IMR-90 (cell line): ENCODE measurements at regions not wholly inside any gene's neighbourhood (a gene's known extent, or its start where the extent isn't known, plus 50 kb on each side); places are given as distances from the start of the nearest gene placed in this dataset.

Source experiments
- ATAC-seq: fragments of 200-7000 bp; cut with Tn5 transposase; 2 replicates; pipeline ENCODE4 v1.9.1; 2020; ENCODE audit warnings: low read depth, mild to moderate bottlenecking, moderate library complexity
- BruUV-seq: library from RNA; stranded (reverse); fragments of 400-500 nt; replicated peaks from 2 replicates; lab custom pipeline; 2021; lab: Mats Ljungman, UMichigan
- CTCF ChIA-PET: fragments of 300-600 bp; formaldehyde crosslinking; extraction: SDS; loops from one replicate; lab custom pipeline; 2021; ENCODE audit warnings: antibody characterized with exemption; lab: Yijun Ruan, JAX
- POLR2A ChIA-PET: fragments of 300-600 bp; sonication (Branson Sonifier 250); formaldehyde crosslinking; loops from one replicate; lab custom pipeline; 2022; ENCODE audit warnings: antibody characterized with exemption; ENCODE audit not compliant: unreplicated experiment; lab: Charles Lee
- DNase-seq: peaks from one replicate; pipeline ENCODE4 v3.0.0; 2013
- H2AFZ ChIP-seq: replicated peaks from 2 replicates; pipeline ENCODE3; 2013; ENCODE audit warnings: low read length, mild to moderate bottlenecking; ENCODE audit not compliant: poor library complexity
- H2AK5ac ChIP-seq: 2 replicates; pipeline ENCODE4 v1.6.1; 2013; ENCODE audit warnings: low read depth, low read length, inconsistent platforms
- H2AK9ac ChIP-seq: replicated peaks from 2 replicates; pipeline ENCODE3; 2013; ENCODE audit warnings: mild to moderate bottlenecking, low read depth, low read length, moderate library complexity; ENCODE audit not compliant: poor library complexity
- H2BK120ac ChIP-seq: 2 replicates; pipeline ENCODE4 v1.6.1; 2013; ENCODE audit warnings: low read depth, low read length, inconsistent platforms
- H2BK15ac ChIP-seq: 3 replicates; pipeline ENCODE4 v1.6.1; 2013; ENCODE audit warnings: low read depth, low read length, inconsistent platforms
- H2BK20ac ChIP-seq: 2 replicates; pipeline ENCODE4 v1.6.1; 2013; ENCODE audit warnings: low read depth, mild to moderate bottlenecking, inconsistent platforms, low read length, moderate library complexity
- H2BK5ac ChIP-seq: 2 replicates; pipeline ENCODE4 v1.6.1; 2013; ENCODE audit warnings: mild to moderate bottlenecking, low read depth, low read length, inconsistent platforms; ENCODE audit not compliant: poor library complexity, severe bottlenecking
- H3K14ac ChIP-seq: replicated peaks from 2 replicates; pipeline ENCODE4 v1.6.1; 2013; ENCODE audit warnings: low read depth, low read length, inconsistent platforms
- H3K18ac ChIP-seq: 2 replicates; pipeline ENCODE4 v1.6.1; 2013; ENCODE audit warnings: low read depth, low read length, control low read depth
- H3K23ac ChIP-seq: 2 replicates; pipeline ENCODE4 v1.6.1; 2013; ENCODE audit warnings: low read depth, low read length, inconsistent platforms
- H3K27ac ChIP-seq: 2 replicates; pipeline ENCODE4 v1.5.1; 2013; ENCODE audit warnings: mild to moderate bottlenecking, control low read depth, low read length; ENCODE audit not compliant: insufficient read depth
- H3K27me3 ChIP-seq: 2 replicates; pipeline ENCODE4 v1.6.1; 2013; ENCODE audit warnings: low read length; ENCODE audit not compliant: control insufficient read depth, insufficient read depth
- H3K36me3 ChIP-seq: 2 replicates; pipeline ENCODE4 v1.6.1; 2013; ENCODE audit warnings: low read length, mixed read lengths; ENCODE audit not compliant: control insufficient read depth, insufficient read depth
- H3K4ac ChIP-seq: 2 replicates; pipeline ENCODE4 v1.6.1; 2013; ENCODE audit warnings: low read depth, low read length, inconsistent platforms
- H3K4me1 ChIP-seq: 2 replicates; pipeline ENCODE4 v1.6.1; 2013; ENCODE audit warnings: low read length, mixed read lengths; ENCODE audit not compliant: control insufficient read depth, insufficient read depth
- H3K4me2 ChIP-seq: 2 replicates; pipeline ENCODE4 v1.6.1; 2013; ENCODE audit warnings: low read depth, mild to moderate bottlenecking, control low read depth, low read length, moderate library complexity
- H3K4me3 ChIP-seq: 2 replicates; pipeline ENCODE4 v1.5.1; 2013; ENCODE audit warnings: low read depth, mild to moderate bottlenecking, control low read depth, low read length, moderate library complexity; ENCODE audit not compliant: insufficient read depth
- H3K56ac ChIP-seq: 2 replicates; pipeline ENCODE4 v1.6.1; 2013; ENCODE audit warnings: low read length, inconsistent platforms; ENCODE audit not compliant: insufficient read depth; ENCODE audit errors: extremely low read depth
- H3K79me1 ChIP-seq, 2 experiments: 2 replicates each; pipeline ENCODE4 v1.6.1; 2013; ENCODE audit warnings: low read length in 2 of 2, inconsistent platforms in 1 of 2, low read depth in 1 of 2
- H3K9ac ChIP-seq: 2 replicates; pipeline ENCODE4 v1.6.1; 2013; ENCODE audit warnings: low read depth, low read length, control low read depth
- H3K9me1 ChIP-seq: 2 replicates; pipeline ENCODE4 v1.6.1; 2013; ENCODE audit warnings: low read length, inconsistent platforms; ENCODE audit not compliant: insufficient read depth
- H3K9me3 ChIP-seq: 2 replicates; pipeline ENCODE4 v1.6.1; 2013; ENCODE audit warnings: low read length; ENCODE audit not compliant: control insufficient read depth, insufficient read depth
- H4K20me1 ChIP-seq: 2 replicates; pipeline ENCODE4 v1.6.1; 2013; ENCODE audit warnings: low read length, inconsistent platforms; ENCODE audit not compliant: insufficient read depth
- H4K5ac ChIP-seq: 2 replicates; pipeline ENCODE4 v1.6.1; 2013; ENCODE audit warnings: mild to moderate bottlenecking, low read depth, low read length, control low read depth
- H4K8ac ChIP-seq, 2 experiments: 2 replicates each; pipeline ENCODE4 v1.6.1; 2013; ENCODE audit warnings: low read depth in 2 of 2, low read length in 2 of 2, control low read depth in 1 of 2, inconsistent platforms in 1 of 2
- H4K91ac ChIP-seq: 2 replicates; pipeline ENCODE4 v1.6.1; 2013; ENCODE audit warnings: low read depth, low read length, inconsistent platforms; ENCODE audit not compliant: insufficient read depth
- CEBPB ChIP-seq: IDR thresholded peaks from 2 replicates; pipeline ENCODE4 v1.6.1; 2012; ENCODE audit warnings: low read depth, low read length, improper control_type of control experiment
- FOS ChIP-seq: fragments of 150-350 bp; IDR thresholded peaks from 2 replicates; pipeline ENCODE4 v1.6.1; 2016; ENCODE audit warnings: low read depth, low read length
- POLR2A ChIP-seq: IDR thresholded peaks from 2 replicates; pipeline ENCODE4 v1.6.1; 2012; ENCODE audit warnings: mild to moderate bottlenecking, low read depth, low read length
- SMC3 ChIP-seq: fragments of 150-350 bp; IDR thresholded peaks from 2 replicates; pipeline ENCODE4 v1.6.1; 2016; ENCODE audit warnings: low read depth, mild to moderate bottlenecking, antibody characterized with exemption, low read length, moderate library complexity
- WGBS, 2 experiments: methylation state at CpG; one replicate each; pipeline versions ENCODE4 v1.1.5 to v1.1.7; 2013; ENCODE audit warnings: missing lambda C conversion rate in 2 of 2; ENCODE audit not compliant: insufficient read length in 1 of 2; ENCODE audit errors: extremely low coverage in 2 of 2; 5-methylcytosine and 5-hydroxymethylcytosine counted together
- dilution Hi-C: fragments of 300-500 bp; cut with HindIII; formaldehyde crosslinking; loops from one replicate; pipeline ENCODE4 v1.14.3; 2018; ENCODE audit warnings: low sequenced_read_pairs; ENCODE audit not compliant: unreplicated experiment
- in situ Hi-C: fragments of 300-500 bp; cut with MboI; formaldehyde crosslinking; loops from 3 replicates; pipeline ENCODE4 v1.14.3; 2019; ENCODE audit warnings: low sequenced_read_pairs, inconsistent platforms, mixed read lengths
- intact Hi-C: fragments of 100-400 bp; cut with micrococcal nuclease; formaldehyde crosslinking; loops from 2 replicates; pipeline ENCODE4 v1.10.0; 2022
- TF ChIP-seq, protein P1 (sequence below): fragments of 150-350 bp; IDR thresholded peaks from 2 replicates; pipeline ENCODE4 v1.6.1; 2016; ENCODE audit warnings: low read depth, mild to moderate bottlenecking, low read length, moderate library complexity, borderline replicate concordance
- TF ChIP-seq, protein P2 (sequence below): conservative IDR thresholded peaks from 2 replicates; pipeline ENCODE4 v1.5.1; 2012; ENCODE audit warnings: mild to moderate bottlenecking, low read depth, low read length, improper control_type of control experiment

DNA sequence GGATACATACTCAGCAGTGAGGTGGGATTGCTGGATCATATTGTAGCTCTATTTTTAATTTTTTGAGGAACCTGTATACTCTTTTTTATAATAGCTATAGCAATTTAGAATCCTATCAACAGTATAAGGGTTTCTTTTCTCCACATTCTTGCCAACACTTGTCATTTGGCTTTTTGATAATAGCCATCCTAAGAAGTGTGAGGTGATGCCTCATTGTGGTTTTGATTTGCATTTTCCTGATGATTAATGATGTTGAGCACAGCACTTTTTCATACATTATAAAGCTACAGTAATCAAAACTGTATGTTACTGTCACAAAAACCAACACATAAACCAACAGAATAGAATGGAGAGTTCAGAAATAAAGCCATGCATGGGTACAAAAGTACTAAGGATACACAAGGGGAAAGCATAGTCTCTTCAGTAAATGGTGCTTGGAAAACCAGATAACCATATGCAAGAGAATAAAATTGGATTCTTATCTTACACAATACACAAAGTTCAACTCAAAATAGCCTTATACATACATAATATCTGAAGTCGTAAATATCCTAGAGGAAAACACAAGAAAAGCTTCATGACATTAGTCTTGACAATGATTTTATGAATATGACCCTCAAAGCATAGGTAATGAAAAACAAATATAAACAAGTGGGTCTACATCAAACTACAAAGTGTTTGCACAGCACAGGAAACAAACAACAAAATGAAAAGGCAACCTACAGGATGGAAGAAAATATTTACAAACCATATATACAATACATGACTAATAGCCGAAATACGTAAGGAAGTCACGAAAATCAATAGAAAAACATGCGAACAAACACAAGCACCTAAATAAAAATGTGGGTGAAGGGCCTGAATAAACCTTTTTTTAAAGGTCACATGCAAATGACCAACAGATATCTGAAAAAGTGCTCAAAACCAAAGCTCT, 287.8 kb upstream of the DAB2 start:
- ATAC-seq = no peak
- TF ChIP-seq FOS (no peak), POLR2A (no peak), CEBPB (no peak), SMC3 (no peak)
- TF ChIP-seq, protein P1, sequence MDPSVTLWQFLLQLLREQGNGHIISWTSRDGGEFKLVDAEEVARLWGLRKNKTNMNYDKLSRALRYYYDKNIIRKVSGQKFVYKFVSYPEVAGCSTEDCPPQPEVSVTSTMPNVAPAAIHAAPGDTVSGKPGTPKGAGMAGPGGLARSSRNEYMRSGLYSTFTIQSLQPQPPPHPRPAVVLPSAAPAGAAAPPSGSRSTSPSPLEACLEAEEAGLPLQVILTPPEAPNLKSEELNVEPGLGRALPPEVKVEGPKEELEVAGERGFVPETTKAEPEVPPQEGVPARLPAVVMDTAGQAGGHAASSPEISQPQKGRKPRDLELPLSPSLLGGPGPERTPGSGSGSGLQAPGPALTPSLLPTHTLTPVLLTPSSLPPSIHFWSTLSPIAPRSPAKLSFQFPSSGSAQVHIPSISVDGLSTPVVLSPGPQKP = no peak
- TF ChIP-seq, protein P2, sequence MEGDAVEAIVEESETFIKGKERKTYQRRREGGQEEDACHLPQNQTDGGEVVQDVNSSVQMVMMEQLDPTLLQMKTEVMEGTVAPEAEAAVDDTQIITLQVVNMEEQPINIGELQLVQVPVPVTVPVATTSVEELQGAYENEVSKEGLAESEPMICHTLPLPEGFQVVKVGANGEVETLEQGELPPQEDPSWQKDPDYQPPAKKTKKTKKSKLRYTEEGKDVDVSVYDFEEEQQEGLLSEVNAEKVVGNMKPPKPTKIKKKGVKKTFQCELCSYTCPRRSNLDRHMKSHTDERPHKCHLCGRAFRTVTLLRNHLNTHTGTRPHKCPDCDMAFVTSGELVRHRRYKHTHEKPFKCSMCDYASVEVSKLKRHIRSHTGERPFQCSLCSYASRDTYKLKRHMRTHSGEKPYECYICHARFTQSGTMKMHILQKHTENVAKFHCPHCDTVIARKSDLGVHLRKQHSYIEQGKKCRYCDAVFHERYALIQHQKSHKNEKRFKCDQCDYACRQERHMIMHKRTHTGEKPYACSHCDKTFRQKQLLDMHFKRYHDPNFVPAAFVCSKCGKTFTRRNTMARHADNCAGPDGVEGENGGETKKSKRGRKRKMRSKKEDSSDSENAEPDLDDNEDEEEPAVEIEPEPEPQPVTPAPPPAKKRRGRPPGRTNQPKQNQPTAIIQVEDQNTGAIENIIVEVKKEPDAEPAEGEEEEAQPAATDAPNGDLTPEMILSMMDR = no peak
- no peak overlapping the region for H3K14ac ChIP-seq
- no peak overlapping the region for H2BK20ac ChIP-seq
- WGBS, 2 experiments = no CpG with 5 or more reads among the region's 5 CpGs
- H2AK9ac ChIP-seq = no peak overlapping the region
- no peak overlapping the region for H2AFZ ChIP-seq
- ChIA-PET POLR2A (no interaction called here), CTCF (interaction anchor here (1.7 to 2.4 kb wide), 2 partner anchors 113 to 236 kb away, joined by 5 read pairs; no protein-coding TSS in a partner anchor)
- H2BK120ac ChIP-seq = no peak overlapping the region
- H4K91ac ChIP-seq = no peak overlapping the region
- no peak overlapping the region for H3K23ac ChIP-seq
- DNase-seq = no peak
- no peak overlapping the region for H3K4me3 ChIP-seq
- peaks cover 6% of the 10 kb centered on the region for H3K4me1 ChIP-seq
- no peak overlapping the region for H2AK5ac ChIP-seq
- H2BK15ac ChIP-seq = no peak overlapping the region
- H3K18ac ChIP-seq = no peak overlapping the region
- H3K36me3 ChIP-seq = no peaks in the 10 kb centered on the region
- no peak overlapping the region for H4K5ac ChIP-seq
- H3K56ac ChIP-seq = no peak overlapping the region
- no peaks in the 10 kb centered on the region for H4K20me1 ChIP-seq
- no peak overlapping the region for H3K4ac ChIP-seq
- no peak overlapping the region for H3K27ac ChIP-seq
- H3K9me1 ChIP-seq = no peaks in the 10 kb centered on the region
- BruUV-seq = no TSS peak
- no peak overlapping the region for H2BK5ac ChIP-seq
- intact Hi-C loops (loop anchor here (5.0 to 10.0 kb wide), 5 partner anchors 130 to 1162 kb away; no protein-coding TSS in a partner anchor), in situ Hi-C loops (loop anchor here (5.0 kb wide), 1 partner anchor 240 kb away; no protein-coding TSS in a partner anchor), dilution Hi-C loops (no loop called here)
- no peaks in the 10 kb centered on the region for H3K27me3 ChIP-seq
- no peak overlapping the region for H3K4me2 ChIP-seq
- H4K8ac ChIP-seq = no peak overlapping the region
- H3K9ac ChIP-seq = no peak overlapping the region
- H3K9me3 ChIP-seq = no peaks in the 10 kb centered on the region
- no peaks in the 10 kb centered on the region for H3K79me1 ChIP-seq
